GM21825 (cell line): ENCODE measurements at regions not wholly inside any gene's neighbourhood (a gene's known extent, or its start where the extent isn't known, plus 50 kb on each side); places are given as distances from the start of the nearest gene placed in this dataset.

Experiments
- ATAC-seq: cut with Tn5 transposase; IDR thresholded peaks from one replicate; pipeline ENCODE4 v1.9.1; 2021; ENCODE audit warnings: mild to moderate bottlenecking, moderate library complexity; ENCODE audit not compliant: unreplicated experiment

- no peak for ATAC-seq
These were observed 2584.1 kb upstream of the PCDH20 start for GRCh38 chr13:63999614-64000305.

- ATAC-seq, result no peak
These were observed 2567.7 kb upstream of the PCDH20 start for GRCh38 chr13:63983366-63983765.

GRCh38 chr13:63979951-63980350 is 2564.3 kb upstream of the PCDH20 start:
- ATAC-seq, result no peak

- no peak for ATAC-seq
These were observed 2556.7 kb upstream of the PCDH20 start for GRCh38 chr13:63972328-63972727.

GRCh38 chr13:63954683-63955082 is 2539.0 kb upstream of the PCDH20 start:
- no peak for ATAC-seq

GRCh38 chr13:63948045-63948444 is 2532.4 kb upstream of the PCDH20 start:
- ATAC-seq, result no peak

GRCh38 chr13:63944911-63945310 is 2529.3 kb upstream of the PCDH20 start:
- no peak for ATAC-seq

- ATAC-seq, result no peak
These were observed 2526.7 kb upstream of the PCDH20 start for GRCh38 chr13:63942372-63942771.

- ATAC-seq, result no peak
These were observed 2523.2 kb upstream of the PCDH20 start for GRCh38 chr13:63938851-63939250.

GRCh38 chr13:63910511-63910910 is 2494.9 kb upstream of the PCDH20 start:
- ATAC-seq, result no peak

- no peak for ATAC-seq
These were observed 2494.2 kb upstream of the PCDH20 start for GRCh38 chr13:63909726-63910375.

- no peak for ATAC-seq
These were observed 2486.5 kb upstream of the PCDH20 start for GRCh38 chr13:63902141-63902540.

GRCh38 chr13:63901630-63902029 is 2486.0 kb upstream of the PCDH20 start:
- ATAC-seq, result no peak

GRCh38 chr13:63900406-63900805 is 2484.8 kb upstream of the PCDH20 start:
- no peak for ATAC-seq

GRCh38 chr13:63896321-63896720 is 2480.7 kb upstream of the PCDH20 start:
- ATAC-seq, result no peak

GRCh38 chr13:63882052-63882451 is 2466.4 kb upstream of the PCDH20 start:
- no peak for ATAC-seq

GRCh38 chr13:63880705-63881104 is 2465.1 kb upstream of the PCDH20 start:
- no peak for ATAC-seq

GRCh38 chr13:63873936-63874335 is 2458.3 kb upstream of the PCDH20 start:
- no peak for ATAC-seq

- ATAC-seq, result no peak
These were observed 2448.7 kb upstream of the PCDH20 start for GRCh38 chr13:63864171-63864902.

- no peak for ATAC-seq
These were observed 2439.9 kb upstream of the PCDH20 start for GRCh38 chr13:63855457-63856118.

GRCh38 chr13:63853816-63854215 is 2438.2 kb upstream of the PCDH20 start:
- ATAC-seq, result no peak
